Keratinocyte (primary cell): ENCODE measurements at regions not wholly inside any gene's neighbourhood (a gene's known extent, or its start where the extent isn't known, plus 50 kb on each side); places are given as distances from the start of the nearest gene placed in this dataset.

Experiments
- DNase-seq: peaks from one replicate; pipeline ENCODE4 v3.0.0-alpha.2; 2011; ENCODE audit warnings: low read depth, missing footprints, low spot score
- FAIRE-seq: peaks from 2 replicates; lab custom pipeline; 2011; peaks lifted over from hg19 to GRCh38; lab: Jason Lieb, UNC
- H2AFZ ChIP-seq: 2 replicates; pipeline ENCODE4 v1.6.0; 2012; ENCODE audit warnings: low read length, control low read depth, inconsistent platforms; ENCODE audit not compliant: control insufficient read depth
- H3K27ac ChIP-seq: 2 replicates; pipeline ENCODE4 v1.5.1; 2011; ENCODE audit warnings: low read length; ENCODE audit not compliant: control insufficient read depth, insufficient read depth
- H3K27me3 ChIP-seq: 3 replicates; pipeline ENCODE4 v1.6.0; 2011; ENCODE audit warnings: low read length; ENCODE audit not compliant: control insufficient read depth, insufficient read depth; ENCODE audit errors: extremely low read depth
- H3K36me3 ChIP-seq, 2 experiments: 2 replicates in 1 of 2; 3 replicates in 1 of 2; pipeline ENCODE4 v1.5.1; 2011; ENCODE audit warnings: low read length in 2 of 2, mild to moderate bottlenecking in 1 of 2; ENCODE audit not compliant: control insufficient read depth in 2 of 2, insufficient read depth in 2 of 2; ENCODE audit errors: extremely low read depth in 1 of 2
- H3K4me1 ChIP-seq: 3 replicates; pipeline ENCODE4 v1.5.1; 2011; ENCODE audit warnings: low read length; ENCODE audit not compliant: control insufficient read depth, insufficient read depth; ENCODE audit errors: extremely low read depth
- H3K4me2 ChIP-seq: 3 replicates; pipeline ENCODE4 v1.6.0; 2011; ENCODE audit warnings: low read depth, low read length; ENCODE audit not compliant: control insufficient read depth, insufficient read depth; ENCODE audit errors: extremely low read depth
- H3K4me3 ChIP-seq, 3 experiments: fragments of 200-600 bp in 1 of 3; sonication (generic) in 1 of 3; 2 replicates in 2 of 3; 3 replicates in 1 of 3; pipeline ENCODE4 v1.5.1; 2011 to 2016; ENCODE audit warnings: low read length in 3 of 3, mild to moderate bottlenecking in 3 of 3, control low read depth in 2 of 3, inconsistent platforms in 1 of 3, low read depth in 1 of 3, mixed read lengths in 1 of 3, mixed run types in 1 of 3, moderate library complexity in 1 of 3; ENCODE audit not compliant: control insufficient read depth in 2 of 3, insufficient read depth in 2 of 3; ENCODE audit errors: extremely low read depth in 1 of 3
- H3K79me2 ChIP-seq: 2 replicates; pipeline ENCODE4 v1.6.0; 2012; ENCODE audit warnings: low read length; ENCODE audit not compliant: control insufficient read depth, insufficient read depth
- H3K9ac ChIP-seq: 3 replicates; pipeline ENCODE4 v1.6.0; 2011; ENCODE audit warnings: low read length; ENCODE audit not compliant: control insufficient read depth, insufficient read depth; ENCODE audit errors: extremely low read depth
- H3K9me1 ChIP-seq: 3 replicates; pipeline ENCODE4 v1.6.0; 2011; ENCODE audit warnings: low read length; ENCODE audit not compliant: control insufficient read depth, insufficient read depth; ENCODE audit errors: extremely low read depth
- H3K9me3 ChIP-seq: 2 replicates; pipeline ENCODE4 v1.5.1; 2012; ENCODE audit warnings: low read depth, low read length; ENCODE audit not compliant: control insufficient read depth
- H4K20me1 ChIP-seq: 3 replicates; pipeline ENCODE4 v1.6.0; 2011; ENCODE audit warnings: low read length; ENCODE audit not compliant: control insufficient read depth, insufficient read depth; ENCODE audit errors: extremely low read depth
- EZH2 ChIP-seq: IDR thresholded peaks from one replicate; pipeline ENCODE4 v1.6.1; 2012; ENCODE audit warnings: inconsistent platforms, mild to moderate bottlenecking, low read length, moderate library complexity
- dilution Hi-C: fragments of 300-500 bp; cut with MboI; formaldehyde crosslinking; loops from one replicate; pipeline ENCODE4 v1.7.0; 2020; ENCODE audit warnings: low sequenced_read_pairs; ENCODE audit not compliant: extremely low pct_ligation_motif_present
- TF ChIP-seq, protein P1 (sequence below), 3 experiments: IDR thresholded peaks in 1 of 3; conservative IDR thresholded peaks in 1 of 3; optimal IDR thresholded peaks in 1 of 3; 2 replicates in 2 of 3; 3 replicates in 1 of 3; pipeline versions ENCODE3 to v1.5.1; 2011; ENCODE audit warnings: low read length in 3 of 3, mild to moderate bottlenecking in 3 of 3, moderate library complexity in 2 of 3, control low read depth in 1 of 3, inconsistent platforms in 1 of 3; ENCODE audit not compliant: insufficient read depth in 2 of 3; ENCODE audit errors: extremely low read depth in 1 of 3

GRCh38 chr14:85178864-85179263 lies 351.1 kb upstream of the FLRT2 start:
- no peaks in the 10 kb centered on the region for H4K20me1 ChIP-seq
- H3K4me3 ChIP-seq: no peak overlapping the region
- H3K27me3 ChIP-seq: no peaks in the 10 kb centered on the region
- H3K9me3 ChIP-seq: no peaks in the 10 kb centered on the region
- no peaks in the 10 kb centered on the region for H3K36me3 ChIP-seq
- DNase-seq (no peak), FAIRE-seq (no peak)
- H2AFZ ChIP-seq: no peak overlapping the region
- no peaks in the 10 kb centered on the region for H3K4me1 ChIP-seq
- TF ChIP-seq EZH2: no peak
- TF ChIP-seq, protein P1, sequence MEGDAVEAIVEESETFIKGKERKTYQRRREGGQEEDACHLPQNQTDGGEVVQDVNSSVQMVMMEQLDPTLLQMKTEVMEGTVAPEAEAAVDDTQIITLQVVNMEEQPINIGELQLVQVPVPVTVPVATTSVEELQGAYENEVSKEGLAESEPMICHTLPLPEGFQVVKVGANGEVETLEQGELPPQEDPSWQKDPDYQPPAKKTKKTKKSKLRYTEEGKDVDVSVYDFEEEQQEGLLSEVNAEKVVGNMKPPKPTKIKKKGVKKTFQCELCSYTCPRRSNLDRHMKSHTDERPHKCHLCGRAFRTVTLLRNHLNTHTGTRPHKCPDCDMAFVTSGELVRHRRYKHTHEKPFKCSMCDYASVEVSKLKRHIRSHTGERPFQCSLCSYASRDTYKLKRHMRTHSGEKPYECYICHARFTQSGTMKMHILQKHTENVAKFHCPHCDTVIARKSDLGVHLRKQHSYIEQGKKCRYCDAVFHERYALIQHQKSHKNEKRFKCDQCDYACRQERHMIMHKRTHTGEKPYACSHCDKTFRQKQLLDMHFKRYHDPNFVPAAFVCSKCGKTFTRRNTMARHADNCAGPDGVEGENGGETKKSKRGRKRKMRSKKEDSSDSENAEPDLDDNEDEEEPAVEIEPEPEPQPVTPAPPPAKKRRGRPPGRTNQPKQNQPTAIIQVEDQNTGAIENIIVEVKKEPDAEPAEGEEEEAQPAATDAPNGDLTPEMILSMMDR (optimal IDR thresholded peaks at IDR 0.05 in 1 of 3, IDR thresholded peaks at IDR 0.05 in 1 of 3, conservative IDR thresholded peaks at IDR 0.05 in 1 of 3; ENCODE audit: extremely low read depth in 1 of 3, insufficient read depth in 2 of 3, low read length in 3 of 3): no peak
- H3K9ac ChIP-seq: no peak overlapping the region
- no peaks in the 10 kb centered on the region for H3K79me2 ChIP-seq
- H3K4me2 ChIP-seq: no peak overlapping the region
- no peak overlapping the region for H3K27ac ChIP-seq
- H3K9me1 ChIP-seq: no peaks in the 10 kb centered on the region
- dilution Hi-C loops: no loop called here

DNA sequence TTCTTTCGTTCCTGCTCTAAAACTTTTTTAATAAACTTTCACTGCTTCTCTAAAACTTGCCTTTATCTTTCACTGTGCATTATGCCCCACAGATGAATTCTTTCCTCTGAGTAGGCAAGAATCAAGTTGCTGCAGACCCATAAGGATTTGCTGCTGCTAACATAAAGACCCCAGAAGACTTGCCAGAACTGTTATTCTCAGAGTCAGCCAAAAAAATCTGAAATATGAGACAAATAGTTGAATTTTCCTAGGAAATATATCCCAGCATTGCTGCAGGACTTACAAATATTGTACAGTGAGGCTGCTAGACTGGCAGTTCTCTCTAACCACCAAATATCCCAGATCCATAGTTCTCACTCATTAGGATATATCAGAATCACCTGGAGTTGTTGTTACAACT lies 349.1 kb upstream of the FLRT2 start:
- no peaks in the 10 kb centered on the region for H4K20me1 ChIP-seq
- no peak overlapping the region for H3K27ac ChIP-seq
- H3K79me2 ChIP-seq: no peaks in the 10 kb centered on the region
- no peaks in the 10 kb centered on the region for H3K9me1 ChIP-seq
- dilution Hi-C loops: no loop called here
- TF ChIP-seq, protein P1 (optimal IDR thresholded peaks at IDR 0.05 in 1 of 3, IDR thresholded peaks at IDR 0.05 in 1 of 3, conservative IDR thresholded peaks at IDR 0.05 in 1 of 3; ENCODE audit: extremely low read depth in 1 of 3, insufficient read depth in 2 of 3, low read length in 3 of 3): no peak
- no peak for TF ChIP-seq EZH2
- H3K36me3 ChIP-seq: no peaks in the 10 kb centered on the region
- no peaks in the 10 kb centered on the region for H3K27me3 ChIP-seq
- DNase-seq (no peak), FAIRE-seq (no peak)
- no peaks in the 10 kb centered on the region for H3K9me3 ChIP-seq
- no peak overlapping the region for H3K4me2 ChIP-seq
- H3K9ac ChIP-seq: no peak overlapping the region
- H3K4me1 ChIP-seq: no peaks in the 10 kb centered on the region
- H2AFZ ChIP-seq: no peak overlapping the region
- no peak overlapping the region for H3K4me3 ChIP-seq
